ENCODE measurements at regions not wholly inside any gene's neighbourhood (a gene's known extent, or its start where the extent isn't known, plus 50 kb on each side); places are given as distances from the start of the nearest gene placed in this dataset.

- TF ChIP-seq SOX13 (IDR thresholded peaks at IDR 0.05) (no peak), SOX13 (CRISPR knock-in tag; conservative IDR thresholded peaks at IDR 0.05 in 1 of 2, IDR thresholded peaks at IDR 0.05 in 1 of 2) (no peak), ZNF660 (CRISPR knock-in tag; IDR thresholded peaks at IDR 0.05; ENCODE audit: borderline replicate concordance, low read depth) (no peak), HBP1 (CRISPR knock-in tag; IDR thresholded peaks at IDR 0.05; ENCODE audit: low read depth) (no peak), RBFOX2 (IDR thresholded peaks at IDR 0.05; ENCODE audit: low read depth, low read length) (no peak)
Observed at GRCh38 chr2:104582471-104582870, 271.4 kb upstream of the POU3F3 start (continued).

- ATAC-seq (no peak), FAIRE-seq (no peak), DNase-seq (ENCODE audit: low spot score) (no peak)
- TF ChIP-seq KDM3A (CRISPR knock-in tag; IDR thresholded peaks at IDR 0.05; ENCODE audit: low read depth) (no peak), ZEB1 (IDR thresholded peaks at IDR 0.05; ENCODE audit: insufficient replicate concordance, low read depth) (no peak), KDM5A (IDR thresholded peaks at IDR 0.05; ENCODE audit: borderline replicate concordance, low read length) (no peak), DNMT1 (CRISPR knock-in tag; IDR thresholded peaks at IDR 0.05) (no peak), ZNF234 (CRISPR knock-in tag; conservative IDR thresholded peaks at IDR 0.05) (no peak), FLYWCH1 (CRISPR knock-in tag; IDR thresholded peaks at IDR 0.05) (no peak), MAF1 (CRISPR knock-in tag; IDR thresholded peaks at IDR 0.05; ENCODE audit: borderline replicate concordance) (no peak), ZBTB10 (CRISPR knock-in tag; IDR thresholded peaks at IDR 0.05; ENCODE audit: borderline replicate concordance) (no peak), ZNF280D (CRISPR knock-in tag; IDR thresholded peaks at IDR 0.05) (no peak), ZNF749 (CRISPR knock-in tag; IDR thresholded peaks at IDR 0.05; ENCODE audit: borderline replicate concordance) (no peak), NCOA2 (CRISPR knock-in tag; IDR thresholded peaks at IDR 0.05) (no peak)
- Histone ChIP-seq H3K27me3 (ENCODE audit: control insufficient read depth in 1 of 2, insufficient read depth in 2 of 2, low read length in 2 of 2) (peaks cover 0 to 13% of the 10 kb centered on the region in 2 experiments; a peak in 3 of 5 replicates), H3K36me3 (replicated peaks in 1 of 2; ENCODE audit: control insufficient read depth in 1 of 2, insufficient read depth in 2 of 2, low read length in 2 of 2) (no peaks in the 10 kb centered on the region), H3K4me2 (ENCODE audit: low read depth, low read length) (no peak overlapping the region), H4K20me1 (ENCODE audit: insufficient read depth, low read length) (no peaks in the 10 kb centered on the region), H3K79me2 (ENCODE audit: insufficient read depth, low read length) (no peaks in the 10 kb centered on the region), H2AFZ (ENCODE audit: low read length) (no peak overlapping the region), H3K9ac (ENCODE audit: insufficient read depth, low read depth, low read length) (no peak overlapping the region), H3K4me3 (replicated peaks in 1 of 3; ENCODE audit: insufficient read depth in 1 of 3, low read depth in 2 of 3, low read length in 3 of 3) (no peak overlapping the region), H3K9me3 (ENCODE audit: low read length) (no peaks in the 10 kb centered on the region), H3K27ac (ENCODE audit: extremely low read length, insufficient read depth, low read length) (no peak overlapping the region), H3K4me1 (ENCODE audit: insufficient read depth, low read length) (no peaks in the 10 kb centered on the region)
- intact Hi-C loops (cut with micrococcal nuclease; ENCODE audit: unreplicated experiment): no loop called here
- no TSS peak for BruUV-seq (replicated peaks)
- in situ Hi-C loops (cut with HindIII; ENCODE audit: extremely low pct_ligation_motif_present, low pct_unique_long_range_greater_than_20kb): no loop called here
- CTCF ChIA-PET (ENCODE audit: low intra/inter-chr PET ratio, low total read pairs): no interaction called here
- POLR2A ChIA-PET: no interaction called here
- 16% methylated on average over 7 of the region's 7 CpGs for WGBS (ENCODE audit: low lambda C conversion rate)
Observed at GRCh38 chr2:104583811-104584210, 270.1 kb upstream of the POU3F3 start.

Measured in HepG2 (cell line).